Suppressor macrophage treated with lipopolysaccharide for 1 hour (primary cell): ENCODE measurements at regions not wholly inside any gene's neighbourhood (a gene's known extent, or its start where the extent isn't known, plus 50 kb on each side); places are given as distances from the start of the nearest gene placed in this dataset.

Source experiments
- DNase-seq, 3 donors: peaks; one replicate each; pipeline ENCODE4 v3.0.0-alpha.2; 2020 to 2022

DNA sequence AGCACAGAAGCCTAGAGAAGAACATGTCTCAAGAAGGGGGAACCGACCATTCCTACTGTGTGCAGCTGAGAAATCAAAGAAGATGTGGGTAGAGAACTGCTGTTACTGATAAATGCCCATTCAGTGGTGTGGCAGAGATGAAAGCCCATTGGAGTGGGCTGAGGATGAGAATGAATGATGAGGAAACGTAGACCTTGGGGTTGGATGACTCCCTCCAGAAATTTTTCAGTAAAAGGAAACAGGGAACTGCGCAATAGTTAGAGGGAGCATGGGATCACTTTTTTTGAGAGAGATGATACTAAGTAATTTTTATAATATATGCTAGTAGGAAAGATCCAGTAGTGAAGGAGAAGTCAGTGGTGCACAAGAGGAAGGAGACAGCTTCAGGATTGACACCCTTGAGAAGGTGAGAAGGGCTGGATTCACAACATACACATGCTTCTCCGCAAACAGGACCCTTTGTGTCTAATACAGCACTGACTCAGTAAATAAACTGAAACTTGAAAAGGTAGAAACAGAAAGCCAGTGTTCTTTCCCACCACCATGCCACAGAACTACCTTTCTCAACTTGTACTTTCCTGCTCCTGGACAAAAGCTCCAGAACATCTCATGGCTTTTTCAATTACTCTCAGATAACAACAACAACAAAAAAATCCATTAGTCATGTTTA is 104.7 kb upstream of the IL6 start:
- DNase-seq: peak; percentile 45 to 79 (median 60)

DNA sequence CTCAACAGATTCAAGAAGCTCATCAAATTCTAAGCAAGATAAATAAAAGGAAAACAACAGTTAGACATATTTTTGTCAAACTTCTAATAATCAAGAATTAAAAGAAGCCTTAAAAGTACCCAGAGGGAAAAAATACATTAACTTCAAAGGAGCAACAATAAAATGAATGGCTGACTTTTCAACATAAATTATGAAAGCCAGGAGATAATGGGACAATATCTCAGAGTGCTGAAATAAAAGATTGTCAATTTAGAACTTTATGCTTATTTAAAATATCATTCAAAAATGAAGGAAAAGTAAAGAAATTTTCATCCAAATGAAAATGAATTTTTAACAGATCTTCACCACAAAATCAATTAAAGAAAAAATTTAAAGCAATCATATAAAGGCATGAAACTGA is 108.5 kb upstream of the IL6 start:
- no peak for DNase-seq

DNA sequence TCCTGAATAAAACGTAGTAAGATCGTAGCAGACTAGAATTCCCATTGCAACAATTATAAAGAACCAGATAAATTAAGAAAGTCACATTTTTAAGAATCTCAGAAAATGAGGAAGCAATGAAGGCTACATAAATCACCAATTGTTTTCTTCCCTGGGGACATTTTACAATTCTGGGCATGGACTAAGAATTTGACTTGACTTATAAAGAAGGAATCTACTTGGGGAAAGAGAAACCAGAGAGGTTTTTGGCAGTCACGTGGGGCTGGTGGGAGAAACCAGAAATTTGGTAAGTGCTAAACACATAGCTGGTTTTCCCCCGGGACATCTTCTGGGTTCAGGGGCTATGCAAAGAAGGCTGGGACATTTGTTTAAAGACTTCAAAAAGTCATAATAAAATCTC is 109.8 kb upstream of the IL6 start:
- DNase-seq: peak; percentile 12 to 31 (median 23)

DNA sequence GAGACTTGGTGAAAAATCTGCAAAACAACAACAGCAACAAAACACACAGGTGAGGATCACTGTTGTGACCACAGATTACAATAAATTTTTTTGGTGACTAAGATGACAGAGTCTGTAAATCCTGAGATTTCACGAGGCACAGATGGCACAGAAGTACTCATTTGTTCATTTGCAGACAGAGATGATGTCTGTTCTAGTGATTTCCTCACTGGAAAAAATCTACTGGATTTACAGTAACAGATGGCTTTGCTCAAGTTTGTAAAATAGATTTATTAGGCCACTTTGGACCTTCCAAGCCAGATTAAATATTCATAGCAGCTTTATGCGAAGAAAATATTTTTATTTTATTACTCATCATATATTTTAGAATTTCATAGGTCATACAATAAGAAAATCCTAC is 113.5 kb upstream of the IL6 start:
- peak in 1 of 3 donors; percentile 36 for DNase-seq

DNA sequence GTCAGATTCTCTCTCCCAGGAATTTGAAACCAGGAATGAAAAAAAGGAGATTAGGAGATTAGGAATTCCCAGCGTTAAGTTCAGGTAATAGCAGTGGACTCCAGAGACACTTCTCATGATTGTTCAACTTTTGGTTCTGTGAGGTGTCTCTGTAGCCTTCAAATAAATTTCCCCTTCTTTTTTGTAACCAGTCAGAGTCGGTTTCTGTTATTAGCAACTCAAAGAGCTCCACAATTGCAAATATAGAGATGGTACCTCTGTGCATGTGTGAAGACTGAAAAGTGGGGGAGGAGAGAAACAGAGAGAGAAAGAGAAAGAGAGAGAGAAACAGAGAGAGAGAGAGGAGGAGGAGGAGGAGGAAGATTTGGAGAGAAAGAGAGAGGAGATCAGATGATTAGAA is 112.8 kb upstream of the STEAP1B start:
- DNase-seq: no peak

DNA sequence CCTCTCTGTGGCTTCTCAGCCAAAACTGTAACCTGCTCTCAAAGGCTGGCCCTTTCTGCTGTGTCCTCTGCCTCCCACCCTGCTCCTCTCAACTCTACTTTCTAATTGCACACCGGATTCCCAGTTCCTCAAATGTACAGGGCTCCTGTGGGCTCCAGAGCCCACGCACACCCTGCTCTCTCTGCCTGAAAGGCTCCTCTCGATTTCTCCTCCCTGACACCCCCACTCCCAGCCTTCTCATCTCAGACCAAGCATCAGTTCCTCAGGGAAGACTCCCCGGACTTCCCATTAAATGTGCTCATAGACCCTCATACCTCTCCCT is 111.7 kb upstream of the STEAP1B start:
- DNase-seq: peak in 2 of 3 donors; percentile 30 to 33

DNA sequence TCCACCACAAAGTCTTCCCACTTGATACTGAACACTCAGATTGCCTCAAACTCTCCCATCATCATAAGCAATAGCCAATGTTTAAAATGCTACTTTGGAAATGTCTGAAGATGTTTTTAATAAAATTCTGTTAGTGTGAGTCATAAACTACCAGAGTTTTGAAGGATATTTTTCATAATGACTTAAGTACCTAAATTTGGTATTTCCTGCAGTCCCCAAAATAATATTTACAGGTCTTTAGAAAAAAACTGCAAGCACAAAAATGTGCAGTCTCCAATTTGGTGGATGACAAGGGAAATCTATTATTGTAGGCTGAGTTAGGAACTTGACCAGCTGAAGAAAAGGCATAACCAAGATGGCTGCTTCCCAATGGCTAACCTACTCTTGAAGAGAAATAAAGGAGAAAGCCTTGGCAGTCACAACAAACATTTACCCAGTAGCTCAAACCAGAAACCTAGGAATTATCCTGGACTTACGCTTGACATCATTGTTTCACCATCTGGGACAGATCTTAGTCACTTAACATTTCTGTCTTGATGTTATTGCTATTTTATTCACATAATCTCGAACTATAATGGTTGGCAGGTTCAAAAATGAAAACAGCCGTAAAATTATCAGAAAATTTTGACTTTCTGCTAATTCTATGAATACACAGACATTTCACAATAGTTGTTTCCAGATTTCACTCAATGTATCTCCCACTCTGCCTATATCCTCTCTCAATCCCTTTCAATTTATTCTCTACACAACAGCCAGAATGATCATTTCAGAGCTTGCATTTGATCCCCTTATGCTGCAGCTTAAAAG is 111.2 kb upstream of the STEAP1B start:
- DNase-seq: no peak

DNA sequence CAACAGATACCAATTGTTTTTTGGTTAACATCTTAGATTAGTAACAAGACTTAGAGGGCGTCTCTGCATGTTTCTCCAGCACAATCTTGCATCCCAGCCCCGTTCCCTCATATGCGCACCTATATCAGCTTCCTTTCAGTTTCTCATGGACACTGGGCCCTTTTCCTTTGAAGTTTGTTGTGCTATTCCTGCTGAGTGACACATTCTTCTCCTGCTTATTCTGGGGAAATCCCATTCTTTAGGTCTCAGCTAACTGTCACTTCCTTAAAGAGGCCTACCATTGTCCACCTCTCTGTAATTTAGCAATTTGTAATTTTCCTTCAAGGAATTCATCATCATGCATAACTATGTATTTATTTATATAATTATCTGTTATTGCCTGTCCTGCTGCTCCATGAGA is 110.3 kb upstream of the STEAP1B start:
- DNase-seq: peak; percentile 54 to 82 (median 69)

DNA sequence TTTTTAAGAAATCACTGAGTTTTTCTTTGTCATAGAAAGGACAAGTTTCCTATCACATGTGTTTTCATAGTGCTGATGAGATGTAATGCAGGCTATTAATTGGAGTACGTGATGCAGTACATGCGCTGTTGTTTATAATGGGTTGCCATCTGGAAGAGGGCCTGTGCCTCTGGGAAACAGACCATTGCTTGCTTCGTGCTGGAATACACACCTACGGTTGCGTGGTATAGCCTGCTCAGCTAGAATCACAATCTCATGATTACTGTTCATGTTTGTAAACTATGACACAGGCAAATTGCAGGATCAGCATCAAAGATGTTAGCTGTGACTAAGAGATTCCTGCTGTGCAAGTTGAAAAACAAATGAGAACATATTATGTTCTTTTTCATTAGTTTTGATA is 107.2 kb upstream of the STEAP1B start:
- peak; percentile 35 to 72 (median 50) for DNase-seq

DNA sequence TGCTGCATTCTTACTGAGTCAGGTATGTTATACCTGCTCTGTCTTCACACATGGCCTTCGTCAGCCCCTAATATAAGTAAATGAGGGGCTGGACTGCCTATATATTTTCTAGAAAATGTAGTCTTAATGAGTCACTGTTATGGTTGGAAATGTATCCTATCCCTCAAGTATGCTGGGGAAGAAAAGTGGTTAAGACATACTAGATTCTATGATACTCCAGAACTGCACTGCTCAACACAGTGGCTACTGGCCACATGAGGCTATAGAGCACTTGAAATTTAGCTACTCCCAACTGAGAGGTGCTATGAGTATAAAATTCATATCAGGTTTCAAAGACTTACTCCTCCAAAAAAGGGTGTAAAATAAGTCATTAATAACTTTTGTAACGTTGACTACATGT is 104.3 kb upstream of the STEAP1B start:
- no peak for DNase-seq

DNA sequence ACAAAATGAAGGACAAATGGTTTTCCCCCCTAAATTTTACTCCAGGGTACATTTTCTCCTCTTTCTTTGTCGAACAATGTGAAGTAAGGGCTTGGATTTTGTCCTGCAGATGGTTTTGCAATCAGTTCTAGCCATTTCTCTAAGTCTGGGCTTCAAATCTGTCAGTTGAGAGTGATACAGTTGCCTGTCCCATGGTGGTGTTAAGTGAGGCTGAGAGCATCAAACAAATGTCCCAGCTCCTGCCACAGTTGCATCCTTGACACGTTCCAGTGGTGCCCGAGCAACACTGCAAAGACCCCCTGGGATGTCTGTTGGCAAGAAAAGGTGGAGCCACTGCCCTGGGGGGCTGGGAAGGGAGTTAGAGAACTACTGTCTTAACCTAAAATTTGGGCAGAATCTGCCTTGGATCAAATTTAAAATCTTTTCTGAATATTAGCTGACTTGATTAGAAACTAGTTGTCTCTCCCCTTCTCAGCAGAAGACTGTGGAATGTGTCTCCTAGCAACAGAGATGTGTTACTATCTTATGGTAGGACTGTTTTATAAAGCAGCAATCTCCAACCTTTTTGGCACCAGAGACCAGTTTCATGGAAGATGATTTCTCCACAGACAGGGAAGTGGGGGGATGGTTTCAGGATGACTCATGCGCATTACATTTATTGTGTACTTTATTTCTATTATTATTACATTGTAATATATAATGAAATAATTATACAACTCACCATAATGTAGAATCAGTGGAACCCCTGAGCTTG is 102.0 kb upstream of the STEAP1B start:
- peak; percentile 41 to 47 (median 46) for DNase-seq

DNA sequence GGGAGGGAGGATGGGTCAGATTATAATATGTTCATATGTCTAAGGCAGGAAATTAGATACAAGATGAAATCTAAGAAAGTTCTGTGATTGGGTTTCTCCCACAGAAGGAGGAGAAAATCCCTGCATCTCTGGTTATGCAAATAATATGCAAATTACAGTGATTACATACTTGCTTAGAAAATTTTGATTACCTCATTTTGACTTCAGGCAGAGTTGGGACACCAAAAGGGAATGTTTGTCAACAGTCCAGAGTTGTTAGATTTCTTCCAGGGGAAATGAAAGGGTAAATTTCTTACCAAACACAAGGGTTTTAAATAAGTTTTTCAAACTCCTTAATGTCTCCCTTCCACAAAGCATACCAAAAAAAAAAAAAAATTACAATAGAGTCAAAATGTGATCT is 101.4 kb upstream of the STEAP1B start:
- DNase-seq: peak; percentile 74 to 97 (median 92)

DNA sequence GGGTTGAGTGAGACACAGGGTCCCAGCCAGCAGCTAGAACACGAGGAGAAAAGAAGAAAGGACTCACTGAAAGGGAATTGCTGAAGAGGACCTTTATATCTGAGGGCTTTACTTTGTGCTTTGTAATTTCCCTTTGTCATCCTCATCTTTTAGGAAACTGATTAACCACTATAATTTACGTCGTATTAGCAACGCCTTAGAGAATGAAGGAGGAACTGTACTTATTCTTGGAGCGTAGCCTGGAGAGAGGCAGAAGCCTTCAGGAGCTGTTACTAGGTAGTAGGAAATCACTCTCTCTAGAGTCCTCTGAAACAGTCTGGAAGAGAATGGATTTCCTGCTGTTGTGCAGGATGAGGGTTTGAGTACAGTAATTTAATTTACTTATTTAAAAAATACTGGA is 101.0 kb upstream of the STEAP1B start:
- peak; percentile 55 to 89 (median 75) for DNase-seq

DNA sequence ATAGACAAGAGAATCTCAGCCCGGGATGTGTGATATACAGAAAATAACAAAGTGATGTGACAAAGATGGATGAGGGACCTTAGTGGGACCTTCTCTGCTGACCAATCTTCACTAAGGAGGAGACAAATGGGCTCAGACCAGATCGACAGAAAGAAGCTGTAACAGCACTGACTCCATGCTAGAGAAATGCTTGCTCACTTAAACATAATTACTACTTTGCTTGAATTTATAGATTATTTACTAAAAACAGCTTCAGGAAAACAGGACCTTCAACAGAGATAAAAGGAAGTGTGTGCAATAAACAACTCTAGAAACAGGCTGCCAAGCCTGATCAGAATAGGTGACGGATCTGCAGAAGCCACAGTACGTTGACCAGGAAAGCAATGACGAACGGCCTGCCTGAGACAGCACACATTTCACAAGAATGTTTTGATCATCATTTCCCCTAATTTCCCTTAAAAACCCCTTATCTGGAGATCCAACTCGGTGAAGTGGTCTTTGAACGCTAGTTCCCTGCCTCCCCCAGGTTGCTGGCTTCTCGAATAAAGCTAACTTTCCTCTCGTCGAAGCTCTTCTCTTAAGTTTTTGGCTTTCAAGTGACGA is 98.4 kb upstream of the STEAP1B start:
- DNase-seq: peak in 2 of 3 donors; percentile 54 to 67

DNA sequence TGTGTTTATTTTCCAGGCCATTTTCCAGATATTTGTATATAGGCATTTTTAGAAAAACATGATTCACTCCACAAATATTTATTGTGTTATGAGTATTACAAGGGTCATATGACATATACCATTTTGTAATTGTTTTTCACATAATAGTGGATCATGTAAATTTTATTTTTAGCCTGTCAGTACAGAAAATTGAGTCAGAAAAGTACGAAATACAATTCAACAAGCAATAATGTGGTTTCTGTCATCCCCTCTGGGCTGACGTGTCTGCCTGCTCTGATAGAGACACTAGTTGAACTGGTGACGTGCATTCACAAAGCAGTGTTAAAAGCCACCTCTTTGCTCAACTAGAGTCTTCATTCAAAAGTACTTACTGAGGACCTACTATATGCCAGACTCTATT is 97.9 kb upstream of the STEAP1B start:
- DNase-seq: peak in 2 of 3 donors; percentile 52 to 71

DNA sequence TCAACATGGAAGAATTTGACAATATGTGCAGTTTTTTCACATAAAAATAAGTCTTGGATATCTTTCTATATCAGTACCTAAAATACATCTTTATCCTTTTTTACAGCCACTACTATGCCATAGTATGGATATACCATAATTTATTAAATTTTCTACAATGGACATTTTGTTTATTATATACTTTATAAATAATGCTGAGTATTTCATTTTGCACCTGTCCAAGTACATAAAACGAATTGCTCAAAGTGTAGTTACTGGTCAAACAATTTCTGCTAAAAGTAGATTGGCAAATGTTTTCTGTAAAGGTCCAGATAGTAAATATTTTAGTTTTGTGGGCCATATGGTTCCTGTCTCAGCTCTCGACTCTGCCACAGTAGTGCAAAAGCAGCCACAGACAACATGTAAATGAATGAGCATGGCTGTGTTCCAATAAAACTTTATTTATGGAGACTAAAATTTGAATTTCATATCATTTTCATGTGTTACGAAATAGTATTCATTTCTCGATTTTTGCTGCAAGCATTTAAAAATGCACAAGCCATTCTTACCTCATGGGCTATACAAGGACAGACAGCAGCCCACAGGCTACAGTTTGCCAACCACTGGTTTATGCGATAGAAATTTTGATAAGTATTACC is 96.9 kb upstream of the STEAP1B start:
- no peak for DNase-seq

DNA sequence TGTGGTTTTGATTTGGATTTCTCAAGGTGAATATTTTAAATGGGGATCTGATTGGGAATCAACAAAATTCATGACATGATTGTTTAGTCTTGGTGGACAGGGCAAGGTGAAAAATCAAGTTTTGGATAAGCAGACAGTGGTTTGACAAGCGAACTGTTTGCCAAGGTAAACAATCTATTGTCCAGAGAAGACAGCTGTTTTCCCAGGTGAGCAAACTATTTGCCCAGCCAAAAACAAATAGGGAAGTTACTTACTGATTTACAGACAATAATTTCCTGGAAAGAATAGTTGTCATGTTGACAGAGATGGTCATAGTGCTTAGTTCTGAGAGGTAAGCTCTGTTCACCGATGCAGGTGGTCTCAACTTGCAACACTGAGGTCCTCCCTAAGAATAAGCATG is 94.0 kb upstream of the STEAP1B start:
- DNase-seq: no peak

DNA sequence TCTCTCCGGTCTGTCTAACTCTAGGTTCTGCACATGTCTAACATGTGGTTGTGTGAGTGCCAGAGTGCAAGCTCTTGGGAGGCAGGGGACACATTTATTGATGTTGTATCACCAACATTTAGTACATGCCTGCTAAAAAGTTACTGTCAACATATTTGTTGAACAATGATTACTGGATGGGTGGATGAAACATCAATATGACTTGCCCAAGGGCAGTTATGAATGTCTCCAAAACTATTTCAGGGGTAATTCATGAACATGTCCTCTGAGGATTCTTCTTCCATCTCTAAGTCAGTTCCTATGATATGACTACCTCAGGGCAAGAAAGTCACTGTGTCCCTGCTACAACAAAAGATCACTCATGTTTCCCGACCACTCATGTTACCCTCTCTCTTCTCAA is 91.3 kb upstream of the STEAP1B start:
- no peak for DNase-seq

DNA sequence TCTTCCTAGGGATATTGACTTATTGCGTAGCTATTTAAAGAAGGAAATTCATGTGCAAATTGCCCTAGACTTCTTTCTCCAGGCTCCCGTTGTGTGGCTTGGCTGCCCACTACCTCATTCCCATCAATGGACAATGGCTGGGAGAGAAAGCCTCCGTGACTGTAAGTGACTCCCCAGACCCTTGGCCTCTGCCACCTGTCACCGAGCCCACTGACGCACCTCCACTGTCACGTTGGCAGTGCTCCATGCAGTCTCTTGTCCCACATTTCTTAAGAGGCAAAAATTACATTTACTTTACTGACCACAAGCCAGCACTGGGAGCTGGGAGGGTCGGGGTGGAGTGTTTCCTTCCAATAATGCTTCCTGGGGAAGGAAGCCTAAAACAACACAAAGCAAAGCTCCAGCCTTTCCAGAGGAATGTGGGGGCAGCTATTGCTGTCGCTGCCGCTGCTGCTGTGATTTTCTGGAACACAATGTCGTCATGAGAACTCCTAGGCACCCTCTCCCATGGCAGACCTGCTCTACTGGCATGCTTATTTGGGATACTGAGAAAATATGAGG is 89.7 kb upstream of the STEAP1B start:
- no peak for DNase-seq

DNA sequence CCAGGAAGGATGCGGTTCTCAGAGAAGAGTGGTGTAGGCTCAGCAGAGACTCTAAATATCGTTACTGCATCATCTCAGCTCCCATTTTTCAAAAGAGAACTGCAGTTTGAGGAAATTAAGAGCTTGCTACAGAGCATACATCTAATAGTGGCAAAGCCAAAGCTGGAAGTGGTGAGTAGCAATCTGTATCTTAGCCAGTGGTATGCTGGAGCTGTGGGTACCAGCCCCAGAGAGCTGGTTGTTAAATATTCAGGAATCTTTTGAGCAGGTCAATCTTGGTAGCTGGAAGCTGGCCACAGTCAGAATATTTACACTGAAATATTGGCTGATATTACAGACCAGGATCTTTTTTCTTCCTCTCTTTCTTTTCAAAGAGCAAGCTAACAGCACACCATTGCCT is 88.4 kb upstream of the STEAP1B start:
- peak in 1 of 3 donors; percentile 41 for DNase-seq

DNA sequence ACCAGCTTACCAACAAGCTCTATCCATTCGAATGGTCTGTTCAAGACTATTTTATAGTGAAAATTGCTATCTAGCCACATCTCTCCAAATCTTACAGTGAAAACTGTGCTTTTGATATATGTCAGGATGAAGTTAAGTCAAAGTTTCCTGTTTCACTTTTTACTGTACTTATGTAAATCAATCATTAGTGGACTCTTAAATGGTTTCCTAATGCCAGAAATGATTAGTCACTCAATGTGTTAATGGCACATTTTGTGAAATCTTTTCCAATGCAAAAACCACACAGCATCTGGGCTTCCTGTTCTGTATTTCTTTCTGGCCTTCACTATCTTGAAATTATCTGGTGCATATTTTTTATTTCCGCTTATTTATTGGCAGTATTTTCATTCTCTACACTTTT is 87.3 kb upstream of the STEAP1B start:
- DNase-seq: peak; percentile 68 to 97 (median 93)

DNA sequence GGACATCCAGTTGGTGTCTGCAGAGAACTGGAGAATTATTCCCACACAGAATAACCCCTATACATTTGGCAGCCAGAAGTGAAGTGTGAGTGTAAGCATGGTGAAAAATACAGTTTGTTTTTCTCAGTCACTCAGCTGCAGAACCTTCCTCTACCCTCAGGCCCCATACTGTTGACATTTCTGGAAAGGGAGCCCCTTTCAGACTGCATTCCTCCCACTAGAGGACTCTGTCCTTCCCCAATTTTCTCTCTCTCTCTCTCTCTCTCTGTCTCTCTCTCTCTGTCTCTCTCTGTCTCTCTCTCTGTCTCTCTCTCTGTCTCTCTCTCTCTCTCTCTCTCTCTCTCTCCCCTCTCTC is 86.8 kb upstream of the STEAP1B start:
- no peak for DNase-seq
